ENCODE measurements at regions not wholly inside any gene's neighbourhood (a gene's known extent, or its start where the extent isn't known, plus 50 kb on each side); places are given as distances from the start of the nearest gene placed in this dataset.

- DNase-seq = no peak
Observed at GRCh38 chr9:113646946-113647914, 183.7 kb downstream of the RGS3 start.

- DNase-seq = no peak
Observed at GRCh38 chr9:113648048-113648447, 184.5 kb downstream of the RGS3 start.

- no peak for DNase-seq
Observed at GRCh38 chr9:113648586-113648985, 185.1 kb downstream of the RGS3 start.

- DNase-seq = peak; percentile 97
Observed at GRCh38 chr9:113649054-113649453, 185.5 kb downstream of the RGS3 start.

- DNase-seq = no peak
Observed at GRCh38 chr9:113649855-113650206, 186.3 kb downstream of the RGS3 start.

GRCh38 chr9:113650207-113651131 lies 186.9 kb downstream of the RGS3 start:
- DNase-seq = peak; percentile 78

GRCh38 chr9:113651896-113652295 lies 188.4 kb downstream of the RGS3 start:
- DNase-seq = no peak

GRCh38 chr9:113652355-113653152 lies 189.0 kb downstream of the RGS3 start:
- DNase-seq = no peak

GRCh38 chr9:113653746-113654604 lies 190.4 kb downstream of the RGS3 start:
- no peak for DNase-seq

- DNase-seq = no peak
Observed at GRCh38 chr9:113654605-113655428, 191.3 kb downstream of the RGS3 start.

GRCh38 chr9:113656771-113657670 lies 193.5 kb downstream of the RGS3 start:
- no peak for DNase-seq

GRCh38 chr9:113657765-113658544 lies 194.4 kb downstream of the RGS3 start:
- DNase-seq = peak; percentile 70

- DNase-seq = no peak
Observed at GRCh38 chr9:113658545-113658895, 195.0 kb downstream of the RGS3 start.

- DNase-seq = no peak
Observed at GRCh38 chr9:113659039-113659438, 195.5 kb downstream of the RGS3 start.

- no peak for DNase-seq
Observed at GRCh38 chr9:113659740-113660139, 196.2 kb downstream of the RGS3 start.

- no peak for DNase-seq
Observed at GRCh38 chr9:113660196-113660595, 196.7 kb downstream of the RGS3 start.

- no peak for DNase-seq
Observed at GRCh38 chr9:113661074-113661473, 197.5 kb downstream of the RGS3 start.

GRCh38 chr9:113664181-113664875 lies 200.8 kb downstream of the RGS3 start:
- no peak for DNase-seq

Data from NCI-H1092 (cell line).